DND-41 (cell line): ENCODE measurements at regions not wholly inside any gene's neighbourhood (a gene's known extent, or its start where the extent isn't known, plus 50 kb on each side); places are given as distances from the start of the nearest gene placed in this dataset.

Experiments
- ATAC-seq: fragments of 200-7000 bp; cut with Tn5 transposase; 3 replicates; pipeline ENCODE4 v1.9.1; 2021; ENCODE audit warnings: low read depth; ENCODE audit not compliant: insufficient read depth
- DNase-seq: peaks from one replicate; pipeline ENCODE4 v3.0.0-alpha.2; 2020
- H2AFZ ChIP-seq: 2 replicates; pipeline ENCODE4 v1.6.0; 2012; ENCODE audit warnings: low read depth, low read length
- H3K27ac ChIP-seq: 2 replicates; pipeline ENCODE4 v1.5.1; 2012; ENCODE audit warnings: low read length, inconsistent platforms
- H3K27me3 ChIP-seq: fragments of 200-600 bp; sonication (generic); 2 replicates; pipeline ENCODE4 v1.6.0; 2012; ENCODE audit warnings: low read length, mild to moderate bottlenecking, inconsistent platforms; ENCODE audit not compliant: insufficient read depth, poor library complexity
- H3K36me3 ChIP-seq: 2 replicates; pipeline ENCODE4 v1.5.1; 2012; ENCODE audit warnings: low read length, inconsistent platforms; ENCODE audit not compliant: insufficient read depth
- H3K4me1 ChIP-seq: 2 replicates; pipeline ENCODE4 v1.5.1; 2012; ENCODE audit warnings: mild to moderate bottlenecking, low read length; ENCODE audit not compliant: insufficient read depth
- H3K4me2 ChIP-seq: 2 replicates; pipeline ENCODE4 v1.6.0; 2012; ENCODE audit warnings: mild to moderate bottlenecking, moderate library complexity, low read length, inconsistent platforms; ENCODE audit not compliant: insufficient read depth
- H3K4me3 ChIP-seq, 2 experiments: fragments of 200-600 bp in 1 of 2; shearing (Covaris generic) in 1 of 2; 2 replicates each; pipeline ENCODE4 v1.5.1; 2012 to 2016; ENCODE audit warnings: inconsistent platforms in 2 of 2, low read length in 2 of 2, mild to moderate bottlenecking in 2 of 2, low read depth in 1 of 2, moderate library complexity in 1 of 2
- H3K79me2 ChIP-seq: 2 replicates; pipeline ENCODE4 v1.6.0; 2012; ENCODE audit warnings: low read length, inconsistent platforms; ENCODE audit not compliant: insufficient read depth
- H3K9ac ChIP-seq: 2 replicates; pipeline ENCODE4 v1.6.0; 2012; ENCODE audit warnings: low read depth, mild to moderate bottlenecking, inconsistent platforms, low read length, moderate library complexity
- H3K9me3 ChIP-seq: 2 replicates; pipeline ENCODE4 v1.5.1; 2012; ENCODE audit warnings: low read length, moderate library complexity, mild to moderate bottlenecking, inconsistent platforms; ENCODE audit not compliant: insufficient read depth, severe bottlenecking
- H4K20me1 ChIP-seq: 2 replicates; pipeline ENCODE4 v1.6.0; 2012; ENCODE audit warnings: low read length; ENCODE audit not compliant: insufficient read depth
- EZH2 ChIP-seq: IDR thresholded peaks from 3 replicates; pipeline ENCODE4 v1.6.1; 2012; ENCODE audit warnings: borderline replicate concordance, low read depth, mild to moderate bottlenecking, moderate library complexity, low read length, inconsistent platforms; ENCODE audit not compliant: severe bottlenecking
- TF ChIP-seq, protein P1 (sequence below): IDR thresholded peaks from 2 replicates; pipeline ENCODE4 v1.5.1; 2012; ENCODE audit warnings: borderline replicate concordance, low read length, moderate library complexity, mild to moderate bottlenecking; ENCODE audit not compliant: poor library complexity, severe bottlenecking; ENCODE audit errors: extremely low read depth

- Histone ChIP-seq H3K9me3 (no peaks in the 10 kb centered on the region), H3K27ac (no peak overlapping the region), H4K20me1 (no peaks in the 10 kb centered on the region), H2AFZ (no peak overlapping the region), H3K9ac (no peak overlapping the region), H3K27me3 (no peaks in the 10 kb centered on the region), H3K4me1 (no peaks in the 10 kb centered on the region), H3K79me2 (no peaks in the 10 kb centered on the region), H3K4me3 (no peak overlapping the region), H3K4me2 (no peak overlapping the region), H3K36me3 (no peaks in the 10 kb centered on the region)
- TF ChIP-seq, protein P1, sequence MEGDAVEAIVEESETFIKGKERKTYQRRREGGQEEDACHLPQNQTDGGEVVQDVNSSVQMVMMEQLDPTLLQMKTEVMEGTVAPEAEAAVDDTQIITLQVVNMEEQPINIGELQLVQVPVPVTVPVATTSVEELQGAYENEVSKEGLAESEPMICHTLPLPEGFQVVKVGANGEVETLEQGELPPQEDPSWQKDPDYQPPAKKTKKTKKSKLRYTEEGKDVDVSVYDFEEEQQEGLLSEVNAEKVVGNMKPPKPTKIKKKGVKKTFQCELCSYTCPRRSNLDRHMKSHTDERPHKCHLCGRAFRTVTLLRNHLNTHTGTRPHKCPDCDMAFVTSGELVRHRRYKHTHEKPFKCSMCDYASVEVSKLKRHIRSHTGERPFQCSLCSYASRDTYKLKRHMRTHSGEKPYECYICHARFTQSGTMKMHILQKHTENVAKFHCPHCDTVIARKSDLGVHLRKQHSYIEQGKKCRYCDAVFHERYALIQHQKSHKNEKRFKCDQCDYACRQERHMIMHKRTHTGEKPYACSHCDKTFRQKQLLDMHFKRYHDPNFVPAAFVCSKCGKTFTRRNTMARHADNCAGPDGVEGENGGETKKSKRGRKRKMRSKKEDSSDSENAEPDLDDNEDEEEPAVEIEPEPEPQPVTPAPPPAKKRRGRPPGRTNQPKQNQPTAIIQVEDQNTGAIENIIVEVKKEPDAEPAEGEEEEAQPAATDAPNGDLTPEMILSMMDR = no peak
- TF ChIP-seq EZH2 = no peak
- ATAC-seq (no peak), DNase-seq (no peak)
Observed at GRCh38 chr1:88454781-88455180, 229.3 kb upstream of the PKN2 start.

DNA sequence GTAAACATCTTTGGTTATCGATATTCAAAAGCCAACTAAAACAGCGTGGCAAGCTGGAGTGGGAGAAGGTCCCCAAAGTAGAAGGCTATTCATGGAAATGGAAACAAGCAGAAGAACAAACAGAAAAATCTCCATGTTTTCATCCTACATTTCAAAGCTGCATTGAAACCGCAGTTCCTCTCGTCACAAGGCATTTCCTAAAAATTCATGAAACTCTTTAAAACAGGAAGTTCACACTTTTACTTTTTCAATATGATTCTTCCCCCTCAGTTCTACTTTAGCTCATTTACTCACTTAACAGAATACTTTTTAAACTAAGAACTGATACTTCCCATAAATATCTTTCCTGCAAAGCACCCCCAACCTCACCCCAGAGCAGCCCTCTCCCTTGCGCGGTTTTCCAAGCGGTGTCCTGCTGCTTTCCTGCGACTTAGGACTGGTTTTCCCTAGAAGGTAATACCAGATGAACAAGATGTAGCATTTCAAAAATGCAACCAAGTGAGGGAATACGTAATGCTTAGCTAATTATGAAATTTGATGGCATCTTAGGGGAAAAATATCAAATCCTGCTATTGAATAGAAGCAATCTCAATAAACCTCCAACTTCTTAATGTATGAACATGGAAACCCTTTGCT, 228.3 kb upstream of the PKN2 start:
- Histone ChIP-seq H3K4me1 (no peaks in the 10 kb centered on the region), H3K9me3 (no peaks in the 10 kb centered on the region), H2AFZ (no peak overlapping the region), H3K27me3 (no peaks in the 10 kb centered on the region), H3K4me3 (no peak overlapping the region), H3K27ac (no peak overlapping the region), H3K36me3 (no peaks in the 10 kb centered on the region), H3K9ac (no peak overlapping the region), H3K79me2 (no peaks in the 10 kb centered on the region), H3K4me2 (no peak overlapping the region), H4K20me1 (no peaks in the 10 kb centered on the region)
- DNase-seq (no peak), ATAC-seq (no peak)
- TF ChIP-seq EZH2 = no peak
- TF ChIP-seq, protein P1 = no peak

GRCh38 chr1:88457197-88457596, 226.9 kb upstream of the PKN2 start:
- ATAC-seq (no peak), DNase-seq (no peak)
- Histone ChIP-seq H3K9me3 (no peaks in the 10 kb centered on the region), H3K36me3 (no peaks in the 10 kb centered on the region), H3K27ac (no peak overlapping the region), H3K27me3 (no peaks in the 10 kb centered on the region), H2AFZ (no peak overlapping the region), H3K79me2 (no peaks in the 10 kb centered on the region), H3K4me2 (no peak overlapping the region), H3K4me1 (no peaks in the 10 kb centered on the region), H3K4me3 (no peak overlapping the region), H3K9ac (no peak overlapping the region), H4K20me1 (no peaks in the 10 kb centered on the region)
- TF ChIP-seq EZH2 = no peak
- TF ChIP-seq, protein P1 = no peak

GRCh38 chr1:88461007-88461406, 223.1 kb upstream of the PKN2 start:
- TF ChIP-seq, protein P1 = no peak
- TF ChIP-seq EZH2 = no peak
- Histone ChIP-seq H3K27me3 (no peaks in the 10 kb centered on the region), H4K20me1 (no peaks in the 10 kb centered on the region), H3K27ac (no peak overlapping the region), H3K79me2 (no peaks in the 10 kb centered on the region), H3K9me3 (no peaks in the 10 kb centered on the region), H3K4me2 (no peak overlapping the region), H3K36me3 (no peaks in the 10 kb centered on the region), H2AFZ (no peak overlapping the region), H3K9ac (no peak overlapping the region), H3K4me1 (no peaks in the 10 kb centered on the region), H3K4me3 (no peak overlapping the region)
- ATAC-seq (no peak), DNase-seq (no peak)
